ENCODE measurements at regions not wholly inside any gene's neighbourhood (a gene's known extent, or its start where the extent isn't known, plus 50 kb on each side); places are given as distances from the start of the nearest gene placed in this dataset.

GRCh38 chr13:106911627-106912026 is 343.7 kb upstream of the ARGLU1 start:
- no peaks in the 10 kb centered on the region for H3K27me3 ChIP-seq (replicated peaks; ENCODE audit: insufficient read depth)
- ATAC-seq (ENCODE audit: insufficient number of reproducible peaks, low FRiP score, low read depth), result peak; percentile 62
- no peaks in the 10 kb centered on the region for H3K9me3 ChIP-seq
- no peak overlapping the region for H3K27ac ChIP-seq
- H3K36me3 ChIP-seq, result no peaks in the 10 kb centered on the region
- TF ChIP-seq CTCF (IDR thresholded peaks at IDR 0.05), result no peak
- no peaks in the 10 kb centered on the region for H3K4me1 ChIP-seq (ENCODE audit: control insufficient read depth in 1 of 2, low read depth in 2 of 2)
- no peak overlapping the region for H3K4me3 ChIP-seq
- DNase-seq (ENCODE audit: low spot score), result no peak

GRCh38 chr13:106911020-106911419 is 343.1 kb upstream of the ARGLU1 start:
- no peak for ATAC-seq (ENCODE audit: insufficient number of reproducible peaks, low FRiP score, low read depth)

GRCh38 chr13:106906426-106906996 is 338.6 kb upstream of the ARGLU1 start:
- DNase-seq (ENCODE audit: low spot score) (no peak), ATAC-seq (ENCODE audit: insufficient number of reproducible peaks, low FRiP score, low read depth) (no peak)
- Histone ChIP-seq H3K27me3 (replicated peaks; ENCODE audit: insufficient read depth) (no peaks in the 10 kb centered on the region), H3K9me3 (no peaks in the 10 kb centered on the region), H3K4me1 (ENCODE audit: control insufficient read depth in 1 of 2, low read depth in 2 of 2) (no peaks in the 10 kb centered on the region), H3K36me3 (no peaks in the 10 kb centered on the region), H3K27ac (no peak overlapping the region), H3K4me3 (no peak overlapping the region)
- no peak for TF ChIP-seq CTCF (IDR thresholded peaks at IDR 0.05)

More at GRCh38 chr13:106911020-106911419, 343.1 kb upstream of the ARGLU1 start:
- TF ChIP-seq CTCF (IDR thresholded peaks at IDR 0.05), result no peak
- no peaks in the 10 kb centered on the region for H3K36me3 ChIP-seq
- no peak overlapping the region for H3K27ac ChIP-seq
- no peak for DNase-seq (ENCODE audit: low spot score)
- H3K27me3 ChIP-seq (replicated peaks; ENCODE audit: insufficient read depth), result no peaks in the 10 kb centered on the region
- H3K9me3 ChIP-seq, result no peaks in the 10 kb centered on the region
- H3K4me1 ChIP-seq (ENCODE audit: control insufficient read depth in 1 of 2, low read depth in 2 of 2), result no peaks in the 10 kb centered on the region
- H3K4me3 ChIP-seq, result no peak overlapping the region

GRCh38 chr13:106905380-106906162 is 337.6 kb upstream of the ARGLU1 start:
- DNase-seq (ENCODE audit: low spot score) (no peak), ATAC-seq (ENCODE audit: insufficient number of reproducible peaks, low FRiP score, low read depth) (no peak)
- no peaks in the 10 kb centered on the region for H3K36me3 ChIP-seq
- no peak for TF ChIP-seq CTCF (IDR thresholded peaks at IDR 0.05)
- H3K9me3 ChIP-seq, result no peaks in the 10 kb centered on the region
- no peak overlapping the region for H3K27ac ChIP-seq
- no peaks in the 10 kb centered on the region for H3K4me1 ChIP-seq (ENCODE audit: control insufficient read depth in 1 of 2, low read depth in 2 of 2)
- H3K27me3 ChIP-seq (replicated peaks; ENCODE audit: insufficient read depth), result no peaks in the 10 kb centered on the region
- H3K4me3 ChIP-seq, result no peak overlapping the region

DNA sequence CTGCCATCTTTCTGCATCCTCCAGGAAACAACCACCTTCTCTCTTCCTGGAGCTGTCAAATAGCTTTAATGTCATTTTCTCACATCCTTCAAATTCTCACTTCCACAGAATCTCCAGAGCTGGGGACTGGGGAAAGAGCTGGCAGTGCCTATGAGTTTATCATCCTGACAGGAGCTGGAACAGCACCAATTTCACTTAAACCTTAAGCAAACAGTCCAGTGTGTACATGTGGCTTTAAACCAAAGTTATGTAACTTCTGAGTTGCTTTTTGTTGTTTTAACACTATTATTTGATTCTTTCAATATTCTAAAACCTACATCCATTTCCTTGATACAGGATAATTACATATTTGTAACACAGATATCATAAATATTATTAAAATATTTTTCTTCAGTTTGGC is 331.5 kb upstream of the ARGLU1 start:
- no peaks in the 10 kb centered on the region for H3K36me3 ChIP-seq
- no peak for TF ChIP-seq CTCF (IDR thresholded peaks at IDR 0.05)
- no peaks in the 10 kb centered on the region for H3K9me3 ChIP-seq
- H3K4me3 ChIP-seq, result no peak overlapping the region
- no peak overlapping the region for H3K27ac ChIP-seq
- peaks cover 2 to 4% of the 10 kb centered on the region in 2 donors for H3K4me1 ChIP-seq (ENCODE audit: control insufficient read depth in 1 of 2, low read depth in 2 of 2)
- no peaks in the 10 kb centered on the region for H3K27me3 ChIP-seq (replicated peaks; ENCODE audit: insufficient read depth)
- no peak for ATAC-seq (ENCODE audit: insufficient number of reproducible peaks, low FRiP score, low read depth)
- DNase-seq (ENCODE audit: low spot score), result no peak
